ENCODE measurements at regions not wholly inside any gene's neighbourhood (a gene's known extent, or its start where the extent isn't known, plus 50 kb on each side); places are given as distances from the start of the nearest gene placed in this dataset.

- peaks cover 0 to under 1% of the 10 kb centered on the region in 2 experiments; a peak in 1 of 5 replicates for H3K27me3 ChIP-seq (ENCODE audit: control insufficient read depth in 1 of 2, insufficient read depth in 2 of 2, low read length in 2 of 2)
- ChIA-PET CTCF (ENCODE audit: low intra/inter-chr PET ratio, low total read pairs) (interaction anchor here (1.6 kb wide), 1 partner anchor 55 kb away, joined by 9 read pairs; no protein-coding TSS in a partner anchor), POLR2A (no interaction called here)
- TF ChIP-seq HOXA3 (CRISPR knock-in tag; IDR thresholded peaks at IDR 0.05) (peak; percentile 67; the same call in 1 of the 2 replicates), AKNA (CRISPR knock-in tag; IDR thresholded peaks at IDR 0.05; ENCODE audit: borderline replicate concordance) (no peak), RORA (CRISPR knock-in tag; IDR thresholded peaks at IDR 0.05) (no peak), RARA (CRISPR knock-in tag; IDR thresholded peaks at IDR 0.05) (peak; percentile 14; the same call in 1 of the 2 replicates), MAFK (conservative IDR thresholded peaks at IDR 0.05 in 1 of 2, IDR thresholded peaks at IDR 0.05 in 1 of 2; ENCODE audit: low read length in 2 of 2) (no peak), CSRNP1 (CRISPR knock-in tag; IDR thresholded peaks at IDR 0.05) (no peak), ZBTB33 (CRISPR knock-in tag; IDR thresholded peaks at IDR 0.05) (0 out of 2 replicates have a peak, but pooled peaks have one; percentile 10), ATF2 (CRISPR knock-in tag; IDR thresholded peaks at IDR 0.05) (0 out of 2 replicates have a peak, but pooled peaks have one; percentile 30), SMAD1 (CRISPR knock-in tag; IDR thresholded peaks at IDR 0.05; ENCODE audit: borderline replicate concordance, low read depth) (no peak), ZFX (CRISPR knock-in tag; IDR thresholded peaks at IDR 0.05; ENCODE audit: low read depth) (peak; percentile 23; the same call in 1 of the 2 replicates), ZNF44 (CRISPR knock-in tag; IDR thresholded peaks at IDR 0.05) (0 out of 2 replicates have a peak, but pooled peaks have one; percentile 35)
These were observed 418.5 kb downstream of the TMEM121 start for GRCh38 chr14:105944632-105945610.

More at GRCh38 chr14:105944632-105945610, 418.5 kb downstream of the TMEM121 start:
- no TSS peak for BruUV-seq (replicated peaks)
- Histone ChIP-seq H3K4me1 (ENCODE audit: insufficient read depth, low read length) (peaks cover 22% of the 10 kb centered on the region), H3K9me3 (ENCODE audit: low read length) (no peaks in the 10 kb centered on the region), H3K4me2 (ENCODE audit: low read depth, low read length) (peak overlapping the region; percentile 88), H3K79me2 (ENCODE audit: insufficient read depth, low read length) (no peaks in the 10 kb centered on the region), H4K20me1 (ENCODE audit: insufficient read depth, low read length) (no peaks in the 10 kb centered on the region), H3K4me3 (replicated peaks in 1 of 3; ENCODE audit: insufficient read depth in 1 of 3, low read depth in 2 of 3, low read length in 3 of 3) (peak overlapping the region in 2 of 3 experiments; percentile 17 to 54; a peak in 5 of 6 replicates), H3K27ac (ENCODE audit: extremely low read length, insufficient read depth, low read length) (peak overlapping the region; percentile 58), H2AFZ (ENCODE audit: low read length) (no peak overlapping the region), H3K9ac (ENCODE audit: insufficient read depth, low read depth, low read length) (peak overlapping the region; percentile 24), H3K36me3 (replicated peaks in 1 of 2; ENCODE audit: control insufficient read depth in 1 of 2, insufficient read depth in 2 of 2, low read length in 2 of 2) (no peaks in the 10 kb centered on the region)
- in situ Hi-C loops (cut with HindIII; ENCODE audit: extremely low pct_ligation_motif_present, low pct_unique_long_range_greater_than_20kb), result loop anchor here (10.0 kb wide), 1 partner anchor 270 kb away; no protein-coding TSS in a partner anchor
- FAIRE-seq (no peak), ATAC-seq (peak; percentile 87), DNase-seq (ENCODE audit: low spot score) (peak; percentile 67)
- 5% methylated on average over 22 of the region's 30 CpGs for WGBS (ENCODE audit: low lambda C conversion rate)
- intact Hi-C loops (cut with micrococcal nuclease; ENCODE audit: unreplicated experiment), result loop anchor here (5.0 kb wide), 1 partner anchor 273 kb away; no protein-coding TSS in a partner anchor

Measured in HepG2 (cell line).